CD4-positive, alpha-beta T cell treated with Interferon alpha-2 for 1 hour (primary cell): ENCODE measurements at regions not wholly inside any gene's neighbourhood (a gene's known extent, or its start where the extent isn't known, plus 50 kb on each side); places are given as distances from the start of the nearest gene placed in this dataset.
"Not testable (repeated sequence)": the region's sequence is repeated elsewhere in the genome, so short reads cannot be mapped to it uniquely, and the experiment has no call there.

Source experiments
- DNase-seq, 2 donors: peaks; one replicate each; pipeline ENCODE4 v3.0.0-alpha.2; 2020 to 2022

GRCh38 chr1:244106837-244107493 lies 55.9 kb downstream of the ZBTB18 start:
- DNase-seq: no peak

DNA sequence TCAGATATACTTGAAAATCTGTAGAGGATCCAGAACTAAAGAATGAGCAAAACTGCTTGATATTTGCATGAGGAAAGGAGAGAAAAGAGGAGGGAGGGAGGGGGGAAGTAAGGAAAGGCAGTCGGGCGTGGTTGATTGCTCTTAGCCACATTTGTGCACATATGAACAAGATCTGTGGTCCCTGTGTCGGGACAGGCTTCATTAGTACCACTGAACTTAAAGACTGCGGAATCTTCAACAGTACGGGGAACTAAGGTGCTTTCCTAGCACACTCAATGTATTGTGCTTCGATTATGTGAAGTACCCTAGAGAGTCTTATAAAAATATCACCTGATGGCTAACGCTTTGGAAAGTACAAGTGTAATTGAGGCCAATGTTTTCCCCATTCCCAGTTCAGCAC lies 59.9 kb downstream of the ZBTB18 start:
- DNase-seq: no peak

GRCh38 chr1:244112041-244112440 lies 61.0 kb downstream of the ZBTB18 start:
- no peak for DNase-seq

- DNase-seq: no peak
Measured at GRCh38 chr1:244112636-244113035, 61.6 kb downstream of the ZBTB18 start.

- DNase-seq: no peak
Measured at GRCh38 chr1:244113532-244114320, 62.6 kb downstream of the ZBTB18 start.

DNA sequence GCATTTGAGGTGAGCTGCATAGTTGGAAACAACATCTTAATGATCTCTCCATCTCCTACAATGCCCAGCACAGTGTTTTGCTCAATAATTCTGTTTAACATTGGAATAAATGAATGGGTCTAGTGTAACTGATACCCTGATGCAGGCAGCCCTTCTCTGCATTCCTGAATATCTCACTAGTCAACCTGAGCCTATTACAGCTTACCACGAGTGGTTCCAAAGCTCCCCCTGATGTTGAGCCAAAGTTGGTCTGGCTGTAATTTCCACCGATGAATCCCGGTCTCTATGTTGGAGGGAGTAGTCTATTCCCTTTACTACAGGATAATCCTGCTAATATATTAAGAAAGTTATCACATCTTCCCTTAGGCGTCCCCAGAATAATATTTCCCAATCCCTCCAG lies 63.8 kb downstream of the ZBTB18 start:
- DNase-seq: no peak

- DNase-seq: no peak
Measured at GRCh38 chr1:244116946-244117345, 65.9 kb downstream of the ZBTB18 start.

GRCh38 chr1:244118109-244118761 lies 67.2 kb downstream of the ZBTB18 start:
- DNase-seq: no peak

DNA sequence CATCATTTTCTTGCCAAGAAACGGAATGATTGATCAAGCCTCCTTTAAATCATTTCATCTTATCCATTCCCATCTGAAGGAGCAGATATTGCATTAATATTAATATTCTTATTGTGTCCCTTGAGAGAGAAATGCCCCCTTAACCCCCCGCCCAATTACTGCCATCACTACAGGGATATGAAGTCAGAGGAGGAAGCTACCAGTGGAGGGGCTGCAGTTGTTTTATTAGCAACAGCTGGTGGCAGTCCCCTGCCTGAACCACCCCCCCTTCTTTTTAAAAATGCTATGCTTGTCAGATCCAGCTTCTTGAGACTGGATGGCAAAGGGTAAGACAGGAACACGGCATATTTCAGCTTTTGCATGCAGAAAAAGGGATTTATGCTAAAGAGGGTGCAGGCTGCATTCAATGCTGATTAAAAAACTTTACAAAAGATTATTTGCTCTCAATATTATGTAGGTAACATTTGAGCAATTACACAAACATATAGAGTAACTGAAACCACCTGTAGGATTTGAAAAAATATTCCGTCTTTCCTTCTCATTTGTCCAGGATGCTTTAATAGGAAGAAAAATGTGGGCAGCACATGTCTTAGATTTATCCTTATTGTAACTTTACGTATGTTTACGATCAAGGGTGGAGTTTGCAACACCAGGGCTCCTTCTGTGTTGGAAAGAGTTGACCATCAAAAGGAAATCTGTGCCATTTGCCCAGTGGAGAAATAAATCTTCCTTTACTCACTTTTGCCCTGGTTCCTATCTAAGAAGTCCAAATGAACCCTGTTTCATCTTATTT lies 77.7 kb downstream of the ZBTB18 start:
- DNase-seq: no peak

- no peak for DNase-seq
Measured at GRCh38 chr1:244137276-244137675, 86.2 kb downstream of the ZBTB18 start.

DNA sequence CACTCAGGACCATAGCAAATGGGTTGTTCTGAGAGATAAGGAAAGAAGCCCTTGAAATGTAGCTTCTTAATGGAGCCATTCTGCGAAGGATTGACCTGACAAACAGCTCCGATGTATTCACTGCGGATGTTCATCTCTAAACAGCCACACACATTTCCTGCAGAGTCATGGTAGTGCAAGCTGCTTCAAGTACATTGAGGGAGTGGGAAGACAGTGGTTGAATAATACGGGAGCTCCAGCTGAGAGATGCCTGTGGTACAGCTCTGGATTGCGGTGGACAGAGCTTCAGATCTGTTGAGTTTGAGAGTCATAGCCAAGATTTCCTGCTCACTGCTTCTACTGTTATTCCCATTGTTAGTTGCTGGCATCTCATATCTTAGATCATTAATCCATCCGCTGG lies 86.6 kb downstream of the ZBTB18 start:
- no peak for DNase-seq

- no peak for DNase-seq
Measured at GRCh38 chr1:244138399-244138798, 87.3 kb downstream of the ZBTB18 start.

DNA sequence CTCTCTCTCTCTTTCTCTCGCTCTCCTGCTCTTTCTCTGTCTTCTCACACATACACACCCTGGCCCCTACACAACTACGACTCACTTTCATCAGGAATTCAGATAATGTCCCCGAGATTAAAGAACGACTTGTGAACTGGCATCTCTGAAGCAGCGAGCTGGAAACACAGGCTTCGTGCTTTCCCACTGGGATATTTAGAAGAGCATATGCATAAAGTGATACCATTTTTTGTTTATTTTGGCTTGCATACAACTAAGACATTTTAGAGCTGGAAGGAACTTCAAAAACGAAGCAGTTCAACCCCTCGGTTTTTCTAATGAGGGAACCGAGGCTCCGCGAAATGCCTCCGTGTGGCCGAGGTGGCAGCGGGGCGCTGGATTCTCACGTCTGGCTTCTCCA lies 88.6 kb downstream of the ZBTB18 start:
- no peak for DNase-seq

DNA sequence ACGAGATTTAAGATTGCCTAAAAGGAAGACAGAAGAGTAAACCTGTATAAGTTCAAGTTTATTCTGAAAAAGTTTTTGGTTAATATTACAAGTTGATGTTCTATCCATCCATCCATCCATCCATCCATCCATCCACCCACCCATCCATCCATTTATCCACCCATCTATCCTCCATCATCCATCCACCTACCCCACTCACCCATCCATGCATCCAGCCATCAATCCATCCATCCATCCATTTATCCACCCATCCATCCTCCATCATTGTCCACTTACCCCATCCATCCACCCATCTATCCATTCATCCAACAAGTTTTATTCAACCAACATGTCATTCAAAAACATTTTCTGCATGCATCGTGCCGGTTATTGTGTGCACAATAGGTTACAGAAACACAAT lies 89.3 kb downstream of the ZBTB18 start:
- no peak for DNase-seq

GRCh38 chr1:244144053-244144452 lies 93.0 kb downstream of the ZBTB18 start:
- no peak for DNase-seq

GRCh38 chr1:244150071-244150470 lies 99.0 kb downstream of the ZBTB18 start:
- DNase-seq: no peak

DNA sequence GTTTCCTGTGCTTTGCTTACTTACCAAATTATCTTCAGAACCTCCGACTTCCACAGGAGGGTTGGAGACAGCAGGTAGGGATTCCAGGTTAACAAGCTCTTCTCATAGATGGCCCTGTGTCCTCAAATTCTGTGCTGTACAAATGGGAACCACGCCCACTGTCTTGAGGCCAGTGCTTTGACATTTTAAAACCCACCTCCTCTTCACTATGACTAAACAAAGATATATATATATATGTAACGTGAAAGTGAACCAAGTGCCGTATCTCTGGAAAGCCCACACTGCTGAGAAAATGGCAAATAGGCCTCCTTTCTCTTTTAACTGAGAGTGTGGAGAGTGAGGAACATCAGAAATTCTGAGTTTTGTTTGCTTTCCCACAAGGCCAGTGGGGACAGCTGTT lies 99.6 kb downstream of the ZBTB18 start:
- no peak for DNase-seq

DNA sequence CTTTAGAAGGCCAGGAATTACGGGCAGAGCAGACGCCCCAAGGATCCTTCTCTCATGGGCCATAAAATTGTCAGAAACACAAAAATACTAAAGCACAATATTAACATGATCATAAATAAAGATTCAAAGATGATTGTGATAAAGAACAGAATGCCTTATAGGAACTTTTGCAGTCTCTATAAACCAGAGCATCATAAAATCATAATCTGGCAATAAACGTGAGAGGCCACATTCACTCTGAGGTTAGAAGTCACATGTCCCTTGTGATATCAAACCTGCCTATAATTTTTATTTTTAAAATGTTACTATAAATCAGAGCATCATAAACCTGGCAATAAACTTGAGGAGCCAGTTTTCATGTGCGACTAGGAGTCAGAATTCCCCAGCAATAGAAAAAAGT lies 100.5 kb downstream of the ZBTB18 start:
- no peak for DNase-seq

GRCh38 chr1:244154508-244154871 lies 103.4 kb downstream of the ZBTB18 start:
- no peak for DNase-seq

DNA sequence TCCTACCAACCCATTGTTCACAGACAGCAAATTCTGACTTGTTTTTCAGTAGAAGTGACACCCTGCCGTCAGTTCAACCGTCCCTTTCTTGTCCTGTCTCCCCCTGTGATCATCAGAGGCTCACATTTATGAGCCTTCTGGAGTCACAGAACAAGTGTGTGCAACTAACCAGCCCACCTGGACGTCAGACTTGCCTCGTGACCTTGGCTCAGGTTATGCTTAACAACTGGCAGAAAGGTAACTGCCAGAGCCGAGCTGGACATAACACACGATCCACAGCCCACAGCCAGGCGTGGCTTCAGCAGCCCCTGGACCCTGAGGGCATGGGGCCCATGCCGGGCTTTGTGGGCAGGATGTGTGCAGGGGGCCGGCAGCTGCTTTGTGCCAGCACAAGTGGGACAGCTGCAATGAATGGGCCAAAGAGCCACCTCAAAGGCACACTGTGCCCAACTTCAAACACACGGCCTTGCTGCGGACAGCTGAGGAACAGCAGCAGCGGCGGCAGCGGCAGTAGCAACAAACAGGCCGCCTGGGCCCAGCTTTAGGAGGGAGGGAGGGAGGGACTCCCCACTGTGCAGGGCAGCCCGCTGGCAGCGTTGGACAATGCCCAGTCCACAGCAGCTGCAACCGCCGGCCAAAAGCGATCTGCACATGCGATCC lies 103.9 kb downstream of the ZBTB18 start:
- no peak for DNase-seq

GRCh38 chr1:244155661-244156060 lies 104.6 kb downstream of the ZBTB18 start:
- DNase-seq: no peak

GRCh38 chr1:244156617-244157016 lies 105.5 kb downstream of the ZBTB18 start:
- not testable (repeated sequence) for DNase-seq
